ENCODE measurements at regions not wholly inside any gene's neighbourhood (a gene's known extent, or its start where the extent isn't known, plus 50 kb on each side); places are given as distances from the start of the nearest gene placed in this dataset.
"Not testable (repeated sequence)": the region's sequence is repeated elsewhere in the genome, so short reads cannot be mapped to it uniquely, and the experiment has no call there.

DNA sequence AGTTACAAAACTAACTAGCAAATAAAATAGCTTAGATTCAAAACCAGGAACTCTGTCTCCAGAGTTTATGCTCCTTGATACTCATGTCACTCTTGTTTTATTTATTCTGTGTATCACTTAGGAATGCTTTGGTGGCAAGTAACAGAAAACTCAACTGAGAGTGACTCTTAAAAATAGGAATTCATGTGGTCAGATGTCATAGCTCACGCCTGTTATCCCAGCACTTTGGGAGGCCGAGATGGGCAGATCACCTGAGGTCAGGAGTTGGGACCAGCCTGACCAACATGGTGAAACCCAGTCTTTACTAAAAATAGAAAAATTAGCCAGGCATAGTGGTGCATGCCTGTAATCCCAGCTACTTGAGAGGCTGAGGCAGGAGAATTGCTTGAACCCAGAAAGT lies 252.1 kb downstream of the ENC1 start:
- TF ChIP-seq, protein P1, sequence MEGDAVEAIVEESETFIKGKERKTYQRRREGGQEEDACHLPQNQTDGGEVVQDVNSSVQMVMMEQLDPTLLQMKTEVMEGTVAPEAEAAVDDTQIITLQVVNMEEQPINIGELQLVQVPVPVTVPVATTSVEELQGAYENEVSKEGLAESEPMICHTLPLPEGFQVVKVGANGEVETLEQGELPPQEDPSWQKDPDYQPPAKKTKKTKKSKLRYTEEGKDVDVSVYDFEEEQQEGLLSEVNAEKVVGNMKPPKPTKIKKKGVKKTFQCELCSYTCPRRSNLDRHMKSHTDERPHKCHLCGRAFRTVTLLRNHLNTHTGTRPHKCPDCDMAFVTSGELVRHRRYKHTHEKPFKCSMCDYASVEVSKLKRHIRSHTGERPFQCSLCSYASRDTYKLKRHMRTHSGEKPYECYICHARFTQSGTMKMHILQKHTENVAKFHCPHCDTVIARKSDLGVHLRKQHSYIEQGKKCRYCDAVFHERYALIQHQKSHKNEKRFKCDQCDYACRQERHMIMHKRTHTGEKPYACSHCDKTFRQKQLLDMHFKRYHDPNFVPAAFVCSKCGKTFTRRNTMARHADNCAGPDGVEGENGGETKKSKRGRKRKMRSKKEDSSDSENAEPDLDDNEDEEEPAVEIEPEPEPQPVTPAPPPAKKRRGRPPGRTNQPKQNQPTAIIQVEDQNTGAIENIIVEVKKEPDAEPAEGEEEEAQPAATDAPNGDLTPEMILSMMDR (conservative IDR thresholded peaks at IDR 0.05; ENCODE audit: low read depth, low read length), result not testable (repeated sequence)
- TF ChIP-seq EZH2 (IDR thresholded peaks at IDR 0.05; ENCODE audit: low read length, unreplicated experiment), result not testable (repeated sequence)
